Gastrocnemius medialis (tissue), 4 donors: ENCODE measurements at regions not wholly inside any gene's neighbourhood (a gene's known extent, or its start where the extent isn't known, plus 50 kb on each side); places are given as distances from the start of the nearest gene placed in this dataset.

ENCODE experiments used
- ATAC-seq, 2 donors: fragments of 150-250 bp; one replicate each; pipeline ENCODE4 v1.9.1; 2016
- DNase-seq, 2 donors: peaks; one replicate each; pipeline ENCODE4 v3.0.0-alpha.2; 2019
- H3K27ac ChIP-seq, 4 donors: fragments of 200-600 bp; sonication (generic); 1 replicate in 1 of 4; 2 replicates in 3 of 4; pipeline ENCODE4 v1.5.1; 2016 to 2018; ENCODE audit warnings: mild to moderate bottlenecking in 2 of 4, moderate library complexity in 1 of 4
- H3K27me3 ChIP-seq, 3 donors: fragments of 200-600 bp; sonication (generic) in 2 of 3; 1 replicate in 1 of 3; 2 replicates in 2 of 3; pipeline versions ENCODE4 v1.5.1 to v1.6.0; 2016 to 2019; ENCODE audit warnings: mild to moderate bottlenecking in 1 of 3, moderate library complexity in 1 of 3
- H3K36me3 ChIP-seq, 2 donors: fragments of 200-600 bp; sonication (generic) in 1 of 2; one replicate each; pipeline ENCODE4 v1.5.1; 2017 to 2018
- H3K4me1 ChIP-seq, 2 donors: fragments of 200-600 bp; sonication (generic) in 1 of 2; one replicate each; pipeline ENCODE4 v1.5.1; 2016 to 2017; ENCODE audit warnings: mild to moderate bottlenecking in 2 of 2
- H3K4me3 ChIP-seq, 4 donors: fragments of 200-600 bp; sonication (generic) in 3 of 4; 1 replicate in 1 of 4; 2 replicates in 3 of 4; pipeline ENCODE4 v1.5.1; 2016 to 2019; ENCODE audit warnings: mild to moderate bottlenecking in 2 of 4
- H3K9me3 ChIP-seq, 3 donors: fragments of 200-600 bp; sonication (generic) in 2 of 3; 1 replicate in 1 of 3; 2 replicates in 2 of 3; pipeline ENCODE4 v1.5.1; 2016 to 2019
- POLR2A ChIP-seq, 2 donors: fragments of 450-650 bp; IDR thresholded peaks; one replicate each; pipeline ENCODE4 v1.6.1; 2017; ENCODE audit warnings: antibody characterized with exemption in 2 of 2, mild to moderate bottlenecking in 2 of 2, moderate library complexity in 2 of 2
- in situ Hi-C, 4 donors: fragments of 200-750 bp; cut with MboI; loops; one replicate each; pipeline versions ENCODE4 v1.15.0 to v1.8.0; 2017; ENCODE audit warnings: low sequenced_read_pairs in 4 of 4
- intact Hi-C: fragments of 100-400 bp; cut with DNase I; formaldehyde crosslinking; loops from one replicate; pipeline ENCODE4 v1.15.1; 2023; ENCODE audit warnings: low total_unique reads
- TF ChIP-seq, protein P1 (sequence below), 5 experiments: fragments of 450-650 bp in 3 of 5; fragments of 200-600 bp in 2 of 5; sonication (generic) in 2 of 5; IDR thresholded peaks in 4 of 5; conservative IDR thresholded peaks in 1 of 5; 1 replicate in 4 of 5; 2 replicates in 1 of 5; pipeline ENCODE4 v1.5.1; 2016 to 2019; ENCODE audit warnings: antibody characterized with exemption in 5 of 5, mild to moderate bottlenecking in 3 of 5, moderate library complexity in 3 of 5

DNA sequence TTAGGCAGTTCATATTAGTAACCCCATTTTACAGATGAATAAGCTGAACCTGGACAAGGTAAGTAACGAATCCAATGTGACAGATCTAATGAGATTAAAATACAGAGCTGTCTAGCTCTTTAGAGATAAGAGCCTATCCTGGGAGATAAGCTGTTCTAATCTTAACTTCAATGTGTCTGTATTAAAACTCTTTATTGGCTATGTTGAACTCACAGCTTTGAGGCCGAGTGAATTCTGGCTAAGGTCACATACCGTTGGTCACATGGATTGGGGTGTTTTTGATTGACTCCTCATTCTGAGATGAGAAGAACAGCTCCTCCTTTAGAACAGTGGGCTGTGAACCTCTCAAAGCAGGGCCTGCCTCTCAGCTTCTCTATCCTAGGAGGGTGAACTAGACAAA, 113.4 kb upstream of the EEPD1 start:
- Histone ChIP-seq H3K27me3 (no peaks in the 10 kb centered on the region), H3K9me3 (no peaks in the 10 kb centered on the region), H3K4me3 (no peak overlapping the region), H3K4me1 (peaks cover 27 to 47% of the 10 kb centered on the region in 2 donors), H3K27ac (peak overlapping the region in 2 of 4 donors; percentile 16 to 40), H3K36me3 (no peaks in the 10 kb centered on the region)
- in situ Hi-C loops: no loop called here
- intact Hi-C loops: no loop called here
- no peak for ATAC-seq
- TF ChIP-seq POLR2A (IDR thresholded peaks at IDR 0.05): no peak
- TF ChIP-seq, protein P1, sequence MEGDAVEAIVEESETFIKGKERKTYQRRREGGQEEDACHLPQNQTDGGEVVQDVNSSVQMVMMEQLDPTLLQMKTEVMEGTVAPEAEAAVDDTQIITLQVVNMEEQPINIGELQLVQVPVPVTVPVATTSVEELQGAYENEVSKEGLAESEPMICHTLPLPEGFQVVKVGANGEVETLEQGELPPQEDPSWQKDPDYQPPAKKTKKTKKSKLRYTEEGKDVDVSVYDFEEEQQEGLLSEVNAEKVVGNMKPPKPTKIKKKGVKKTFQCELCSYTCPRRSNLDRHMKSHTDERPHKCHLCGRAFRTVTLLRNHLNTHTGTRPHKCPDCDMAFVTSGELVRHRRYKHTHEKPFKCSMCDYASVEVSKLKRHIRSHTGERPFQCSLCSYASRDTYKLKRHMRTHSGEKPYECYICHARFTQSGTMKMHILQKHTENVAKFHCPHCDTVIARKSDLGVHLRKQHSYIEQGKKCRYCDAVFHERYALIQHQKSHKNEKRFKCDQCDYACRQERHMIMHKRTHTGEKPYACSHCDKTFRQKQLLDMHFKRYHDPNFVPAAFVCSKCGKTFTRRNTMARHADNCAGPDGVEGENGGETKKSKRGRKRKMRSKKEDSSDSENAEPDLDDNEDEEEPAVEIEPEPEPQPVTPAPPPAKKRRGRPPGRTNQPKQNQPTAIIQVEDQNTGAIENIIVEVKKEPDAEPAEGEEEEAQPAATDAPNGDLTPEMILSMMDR (IDR thresholded peaks at IDR 0.05 in 4 of 5, conservative IDR thresholded peaks at IDR 0.05 in 1 of 5): no peak
- DNase-seq: no peak

GRCh38 chr7:36040679-36041078, 112.4 kb upstream of the EEPD1 start:
- peaks cover 22 to 41% of the 10 kb centered on the region in 2 donors for H3K4me1 ChIP-seq
- no peaks in the 10 kb centered on the region for H3K9me3 ChIP-seq
- in situ Hi-C loops (no loop called here), intact Hi-C loops (no loop called here)
- H3K4me3 ChIP-seq: no peak overlapping the region
- no peak for TF ChIP-seq POLR2A (IDR thresholded peaks at IDR 0.05)
- TF ChIP-seq, protein P1 (IDR thresholded peaks at IDR 0.05 in 4 of 5, conservative IDR thresholded peaks at IDR 0.05 in 1 of 5): no peak
- DNase-seq (no peak), ATAC-seq (no peak)
- no peaks in the 10 kb centered on the region for H3K27me3 ChIP-seq
- H3K36me3 ChIP-seq: no peaks in the 10 kb centered on the region
- no peak overlapping the region for H3K27ac ChIP-seq

GRCh38 chr7:36044101-36044892, 108.8 kb upstream of the EEPD1 start:
- ATAC-seq: no peak
- intact Hi-C loops: no loop called here
- H3K9me3 ChIP-seq: no peaks in the 10 kb centered on the region
- no peak for DNase-seq
- no peaks in the 10 kb centered on the region for H3K27me3 ChIP-seq
- in situ Hi-C loops: no loop called here
- peaks cover 41 to 48% of the 10 kb centered on the region in 2 donors for H3K4me1 ChIP-seq
- H3K4me3 ChIP-seq: no peak overlapping the region
- TF ChIP-seq POLR2A (IDR thresholded peaks at IDR 0.05): no peak
- TF ChIP-seq, protein P1 (IDR thresholded peaks at IDR 0.05 in 4 of 5, conservative IDR thresholded peaks at IDR 0.05 in 1 of 5): no peak
- peak overlapping the region; percentile 90 to 94 (median 92) for H3K27ac ChIP-seq
- H3K36me3 ChIP-seq: no peaks in the 10 kb centered on the region

DNA sequence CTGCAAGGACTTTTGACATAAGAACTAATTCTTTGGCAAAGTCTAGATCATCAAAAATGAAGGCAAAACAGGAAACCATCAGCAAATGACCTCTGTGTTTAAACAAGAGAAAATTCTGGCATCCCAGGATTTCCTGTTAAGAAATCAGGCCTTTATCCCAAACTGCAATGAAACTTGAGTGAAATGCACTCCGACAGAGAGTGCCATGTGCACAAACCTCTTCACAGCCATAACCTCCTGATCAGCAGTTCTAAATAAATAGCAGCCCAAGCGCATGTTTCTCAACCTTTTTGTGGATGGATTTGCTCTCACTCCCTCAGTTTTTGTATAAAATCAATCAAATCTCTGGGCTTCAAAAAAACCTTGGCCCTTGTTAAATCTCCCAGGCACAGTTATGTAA, 107.7 kb upstream of the EEPD1 start:
- ATAC-seq (peak in 1 of 2 donors; percentile 1), DNase-seq (peak; percentile 33 to 44)
- H3K36me3 ChIP-seq: no peaks in the 10 kb centered on the region
- no peak overlapping the region for H3K4me3 ChIP-seq
- H3K9me3 ChIP-seq: no peaks in the 10 kb centered on the region
- H3K4me1 ChIP-seq: peaks cover 49 to 58% of the 10 kb centered on the region in 2 donors
- intact Hi-C loops: loop anchor here (5.0 kb wide), 1 partner anchor 247 kb away; no protein-coding TSS in a partner anchor
- no peak for TF ChIP-seq POLR2A (IDR thresholded peaks at IDR 0.05)
- TF ChIP-seq, protein P1 (IDR thresholded peaks at IDR 0.05 in 4 of 5, conservative IDR thresholded peaks at IDR 0.05 in 1 of 5): no peak
- in situ Hi-C loops: no loop called here
- peak overlapping the region; percentile 90 to 94 (median 92) for H3K27ac ChIP-seq
- no peaks in the 10 kb centered on the region for H3K27me3 ChIP-seq
